HEK293 (cell line): ENCODE measurements at regions not wholly inside any gene's neighbourhood (a gene's known extent, or its start where the extent isn't known, plus 50 kb on each side); places are given as distances from the start of the nearest gene placed in this dataset.

ENCODE experiments used
- CTCF ChIA-PET: fragments of 350-600 bp; formaldehyde crosslinking; extraction: SDS; loops from one replicate; lab custom pipeline; 2021; ENCODE audit warnings: antibody characterized with exemption; lab: Yijun Ruan, JAX
- POLR2A ChIA-PET: fragments of 300-600 bp; formaldehyde crosslinking; extraction: SDS; loops from one replicate; lab custom pipeline; 2020; ENCODE audit warnings: antibody characterized with exemption, inconsistent platforms; lab: Yijun Ruan, JAX
- H3K27ac ChIP-seq: fragments of 200-500 bp; sonication (Bioruptor generic); 2 replicates; pipeline ENCODE4 v1.5.1; 2014; ENCODE audit warnings: low read depth, low read length, control low read depth, inconsistent platforms; ENCODE audit errors: extremely low read depth
- H3K36me3 ChIP-seq, 2 experiments: fragments of 200-500 bp in 1 of 2; sonication (Bioruptor generic) in 1 of 2; 1 replicate in 1 of 2; 2 replicates in 1 of 2; pipeline ENCODE4 v1.5.1; 2014 to 2017; ENCODE audit warnings: inconsistent platforms in 2 of 2, low read length in 2 of 2; ENCODE audit not compliant: control insufficient read depth in 2 of 2, insufficient read depth in 1 of 2
- H3K4me1 ChIP-seq: fragments of 200-500 bp; sonication (Bioruptor generic); 2 replicates; pipeline ENCODE4 v1.5.1; 2014; ENCODE audit warnings: mild to moderate bottlenecking, low read length, inconsistent platforms; ENCODE audit not compliant: control insufficient read depth, insufficient read depth
- H3K4me3 ChIP-seq: 2 replicates; pipeline ENCODE4 v1.5.1; 2011; ENCODE audit warnings: low read depth, mild to moderate bottlenecking, control low read depth, low read length, moderate library complexity
- H3K9me3 ChIP-seq: fragments of 200-500 bp; sonication (Bioruptor generic); 2 replicates; pipeline ENCODE4 v1.5.1; 2014; ENCODE audit warnings: low read depth, low read length, inconsistent platforms; ENCODE audit not compliant: control insufficient read depth, insufficient read depth
- MEIS1 ChIP-seq: sonication (generic); formaldehyde crosslinking; IDR thresholded peaks from 2 replicates; pipeline ENCODE4 v1.8.1; 2022; ENCODE audit warnings: missing genetic modification reagents, mild to moderate bottlenecking, borderline replicate concordance
- SETDB1 ChIP-seq: IDR thresholded peaks from one replicate; pipeline ENCODE4 v1.6.1; 2017; ENCODE audit warnings: mild to moderate bottlenecking, low read length, moderate library complexity, mixed read lengths; ENCODE audit not compliant: insufficient read length
- TRIM28 ChIP-seq: IDR thresholded peaks from 2 replicates; pipeline ENCODE4 v1.6.1; 2011; ENCODE audit warnings: low read length, control low read depth, borderline replicate concordance
- ZBTB20 ChIP-seq: fragments of 450-650 bp; formaldehyde crosslinking; IDR thresholded peaks from 2 replicates; pipeline ENCODE4 v1.5.1; 2016; ENCODE audit warnings: missing biosample characterization, missing genetic modification characterization
- ZBTB21 ChIP-seq: fragments of 450-650 bp; formaldehyde crosslinking; IDR thresholded peaks from 2 replicates; pipeline ENCODE4 v1.5.1; 2017; ENCODE audit warnings: missing biosample characterization, missing genetic modification characterization
- ZBTB7A ChIP-seq: fragments of 450-650 bp; formaldehyde crosslinking; IDR thresholded peaks from 2 replicates; pipeline ENCODE4 v1.5.1; 2016; ENCODE audit warnings: low read depth, missing biosample characterization, missing genetic modification characterization
- ZNF426 ChIP-seq: fragments of 450-650 bp; formaldehyde crosslinking; IDR thresholded peaks from 2 replicates; pipeline ENCODE4 v1.5.1; 2017; ENCODE audit warnings: missing biosample characterization, missing genetic modification characterization, mild to moderate bottlenecking, inconsistent platforms, moderate library complexity
- ZNF707 ChIP-seq: fragments of 450-650 bp; formaldehyde crosslinking; IDR thresholded peaks from 2 replicates; pipeline ENCODE4 v1.5.1; 2016; ENCODE audit warnings: missing biosample characterization, missing genetic modification characterization
- ZNF830 ChIP-seq: fragments of 450-650 bp; IDR thresholded peaks from 2 replicates; pipeline ENCODE4 v1.5.0; 2018; ENCODE audit warnings: missing biosample characterization, missing genetic modification characterization, low read depth, mild to moderate bottlenecking, moderate library complexity
- TF ChIP-seq, protein P1 (sequence below): fragments of 450-650 bp; formaldehyde crosslinking; IDR thresholded peaks from 2 replicates; pipeline ENCODE4 v1.5.1; 2016; ENCODE audit warnings: missing biosample characterization, missing genetic modification characterization
- TF ChIP-seq, protein P2 (sequence below): fragments of 450-650 bp; formaldehyde crosslinking; IDR thresholded peaks from 2 replicates; pipeline ENCODE4 v1.5.1; 2016; ENCODE audit warnings: missing biosample characterization, missing genetic modification characterization
- TF ChIP-seq, protein P3 (sequence below): fragments of 450-650 bp; formaldehyde crosslinking; IDR thresholded peaks from 2 replicates; pipeline ENCODE4 v1.5.1; 2016; ENCODE audit warnings: missing biosample characterization, missing genetic modification characterization
- TF ChIP-seq, protein P4 (sequence below): fragments of 450-650 bp; formaldehyde crosslinking; IDR thresholded peaks from 2 replicates; pipeline ENCODE4 v1.5.1; 2016; ENCODE audit warnings: missing biosample characterization, missing genetic modification characterization, borderline replicate concordance
- TF ChIP-seq, protein P5 (sequence below): fragments of 450-650 bp; formaldehyde crosslinking; IDR thresholded peaks from 2 replicates; pipeline ENCODE4 v1.5.1; 2016; ENCODE audit warnings: missing biosample characterization, missing genetic modification characterization

DNA sequence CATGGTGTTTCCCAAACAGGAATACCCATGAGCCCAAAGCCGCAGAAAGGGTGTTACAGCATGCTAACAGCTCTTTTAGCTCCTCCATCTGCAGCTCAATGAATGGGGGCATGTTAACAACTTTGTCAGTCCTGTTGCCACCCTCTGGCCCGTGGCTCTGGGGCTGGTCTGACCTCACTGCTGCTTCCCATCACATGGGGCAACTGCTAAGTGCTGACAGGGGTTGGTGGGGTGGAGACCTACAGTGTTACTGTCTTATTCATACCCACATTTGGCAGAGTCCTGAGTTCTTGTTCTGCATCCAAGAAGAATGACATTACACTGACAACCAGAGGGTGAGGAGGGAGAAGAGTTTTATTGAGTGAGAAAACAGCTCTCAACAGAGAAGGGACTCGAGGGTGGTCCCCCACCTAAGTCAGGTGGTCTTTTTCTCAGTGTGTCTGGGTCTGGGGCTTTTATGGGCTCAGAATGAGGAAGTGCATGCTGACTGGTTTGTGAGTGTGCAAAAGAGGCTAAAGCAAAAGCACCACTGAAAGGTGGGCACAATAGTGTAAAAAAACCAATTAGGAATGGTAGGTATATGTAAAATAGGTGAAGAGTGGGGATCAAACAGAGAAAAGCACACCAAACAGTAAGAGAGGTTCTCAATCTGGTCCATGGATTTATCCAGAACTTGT lies 1952.0 kb upstream of the PCDH20 start:
- no peak for TF ChIP-seq ZNF707 (tag by site-specific recombination)
- no peak for TF ChIP-seq ZNF830
- TF ChIP-seq, protein P1, sequence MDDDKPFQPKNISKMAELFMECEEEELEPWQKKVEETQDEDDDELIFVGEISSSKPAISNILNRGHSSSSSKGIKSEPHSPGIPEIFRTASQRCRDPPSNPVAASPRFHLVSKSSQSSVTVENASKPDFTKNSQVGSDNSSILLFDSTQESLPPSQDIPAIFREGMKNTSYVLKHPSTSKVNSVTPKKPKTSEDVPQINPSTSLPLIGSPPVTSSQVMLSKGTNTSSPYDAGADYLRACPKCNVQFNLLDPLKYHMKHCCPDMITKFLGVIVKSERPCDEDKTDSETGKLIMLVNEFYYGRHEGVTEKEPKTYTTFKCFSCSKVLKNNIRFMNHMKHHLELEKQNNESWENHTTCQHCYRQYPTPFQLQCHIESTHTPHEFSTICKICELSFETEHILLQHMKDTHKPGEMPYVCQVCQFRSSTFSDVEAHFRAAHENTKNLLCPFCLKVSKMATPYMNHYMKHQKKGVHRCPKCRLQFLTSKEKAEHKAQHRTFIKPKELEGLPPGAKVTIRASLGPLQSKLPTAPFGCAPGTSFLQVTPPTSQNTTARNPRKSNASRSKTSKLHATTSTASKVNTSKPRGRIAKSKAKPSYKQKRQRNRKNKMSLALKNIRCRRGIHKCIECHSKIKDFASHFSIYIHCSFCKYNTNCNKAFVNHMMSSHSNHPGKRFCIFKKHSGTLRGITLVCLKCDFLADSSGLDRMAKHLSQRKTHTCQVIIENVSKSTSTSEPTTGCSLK (tag by site-specific recombination): no peak
- TF ChIP-seq, protein P2, sequence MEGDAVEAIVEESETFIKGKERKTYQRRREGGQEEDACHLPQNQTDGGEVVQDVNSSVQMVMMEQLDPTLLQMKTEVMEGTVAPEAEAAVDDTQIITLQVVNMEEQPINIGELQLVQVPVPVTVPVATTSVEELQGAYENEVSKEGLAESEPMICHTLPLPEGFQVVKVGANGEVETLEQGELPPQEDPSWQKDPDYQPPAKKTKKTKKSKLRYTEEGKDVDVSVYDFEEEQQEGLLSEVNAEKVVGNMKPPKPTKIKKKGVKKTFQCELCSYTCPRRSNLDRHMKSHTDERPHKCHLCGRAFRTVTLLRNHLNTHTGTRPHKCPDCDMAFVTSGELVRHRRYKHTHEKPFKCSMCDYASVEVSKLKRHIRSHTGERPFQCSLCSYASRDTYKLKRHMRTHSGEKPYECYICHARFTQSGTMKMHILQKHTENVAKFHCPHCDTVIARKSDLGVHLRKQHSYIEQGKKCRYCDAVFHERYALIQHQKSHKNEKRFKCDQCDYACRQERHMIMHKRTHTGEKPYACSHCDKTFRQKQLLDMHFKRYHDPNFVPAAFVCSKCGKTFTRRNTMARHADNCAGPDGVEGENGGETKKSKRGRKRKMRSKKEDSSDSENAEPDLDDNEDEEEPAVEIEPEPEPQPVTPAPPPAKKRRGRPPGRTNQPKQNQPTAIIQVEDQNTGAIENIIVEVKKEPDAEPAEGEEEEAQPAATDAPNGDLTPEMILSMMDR: no peak
- TF ChIP-seq, protein P3, sequence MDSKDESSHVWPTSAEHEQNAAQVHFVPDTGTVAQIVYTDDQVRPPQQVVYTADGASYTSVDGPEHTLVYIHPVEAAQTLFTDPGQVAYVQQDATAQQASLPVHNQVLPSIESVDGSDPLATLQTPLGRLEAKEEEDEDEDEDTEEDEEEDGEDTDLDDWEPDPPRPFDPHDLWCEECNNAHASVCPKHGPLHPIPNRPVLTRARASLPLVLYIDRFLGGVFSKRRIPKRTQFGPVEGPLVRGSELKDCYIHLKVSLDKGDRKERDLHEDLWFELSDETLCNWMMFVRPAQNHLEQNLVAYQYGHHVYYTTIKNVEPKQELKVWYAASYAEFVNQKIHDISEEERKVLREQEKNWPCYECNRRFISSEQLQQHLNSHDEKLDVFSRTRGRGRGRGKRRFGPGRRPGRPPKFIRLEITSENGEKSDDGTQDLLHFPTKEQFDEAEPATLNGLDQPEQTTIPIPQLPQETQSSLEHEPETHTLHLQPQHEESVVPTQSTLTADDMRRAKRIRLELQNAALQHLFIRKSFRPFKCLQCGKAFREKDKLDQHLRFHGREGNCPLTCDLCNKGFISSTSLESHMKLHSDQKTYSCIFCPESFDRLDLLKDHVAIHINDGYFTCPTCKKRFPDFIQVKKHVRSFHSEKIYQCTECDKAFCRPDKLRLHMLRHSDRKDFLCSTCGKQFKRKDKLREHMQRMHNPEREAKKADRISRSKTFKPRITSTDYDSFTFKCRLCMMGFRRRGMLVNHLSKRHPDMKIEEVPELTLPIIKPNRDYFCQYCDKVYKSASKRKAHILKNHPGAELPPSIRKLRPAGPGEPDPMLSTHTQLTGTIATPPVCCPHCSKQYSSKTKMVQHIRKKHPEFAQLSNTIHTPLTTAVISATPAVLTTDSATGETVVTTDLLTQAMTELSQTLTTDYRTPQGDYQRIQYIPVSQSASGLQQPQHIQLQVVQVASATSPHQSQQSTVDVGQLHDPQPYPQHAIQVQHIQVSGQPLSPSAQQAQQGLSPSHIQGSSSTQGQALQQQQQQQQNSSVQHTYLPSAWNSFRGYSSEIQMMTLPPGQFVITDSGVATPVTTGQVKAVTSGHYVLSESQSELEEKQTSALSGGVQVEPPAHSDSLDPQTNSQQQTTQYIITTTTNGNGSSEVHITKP (tag by site-specific recombination): no peak
- TF ChIP-seq MEIS1 (CRISPR knock-in tag): no peak
- peak; percentile 74 for TF ChIP-seq SETDB1
- TF ChIP-seq, protein P4, sequence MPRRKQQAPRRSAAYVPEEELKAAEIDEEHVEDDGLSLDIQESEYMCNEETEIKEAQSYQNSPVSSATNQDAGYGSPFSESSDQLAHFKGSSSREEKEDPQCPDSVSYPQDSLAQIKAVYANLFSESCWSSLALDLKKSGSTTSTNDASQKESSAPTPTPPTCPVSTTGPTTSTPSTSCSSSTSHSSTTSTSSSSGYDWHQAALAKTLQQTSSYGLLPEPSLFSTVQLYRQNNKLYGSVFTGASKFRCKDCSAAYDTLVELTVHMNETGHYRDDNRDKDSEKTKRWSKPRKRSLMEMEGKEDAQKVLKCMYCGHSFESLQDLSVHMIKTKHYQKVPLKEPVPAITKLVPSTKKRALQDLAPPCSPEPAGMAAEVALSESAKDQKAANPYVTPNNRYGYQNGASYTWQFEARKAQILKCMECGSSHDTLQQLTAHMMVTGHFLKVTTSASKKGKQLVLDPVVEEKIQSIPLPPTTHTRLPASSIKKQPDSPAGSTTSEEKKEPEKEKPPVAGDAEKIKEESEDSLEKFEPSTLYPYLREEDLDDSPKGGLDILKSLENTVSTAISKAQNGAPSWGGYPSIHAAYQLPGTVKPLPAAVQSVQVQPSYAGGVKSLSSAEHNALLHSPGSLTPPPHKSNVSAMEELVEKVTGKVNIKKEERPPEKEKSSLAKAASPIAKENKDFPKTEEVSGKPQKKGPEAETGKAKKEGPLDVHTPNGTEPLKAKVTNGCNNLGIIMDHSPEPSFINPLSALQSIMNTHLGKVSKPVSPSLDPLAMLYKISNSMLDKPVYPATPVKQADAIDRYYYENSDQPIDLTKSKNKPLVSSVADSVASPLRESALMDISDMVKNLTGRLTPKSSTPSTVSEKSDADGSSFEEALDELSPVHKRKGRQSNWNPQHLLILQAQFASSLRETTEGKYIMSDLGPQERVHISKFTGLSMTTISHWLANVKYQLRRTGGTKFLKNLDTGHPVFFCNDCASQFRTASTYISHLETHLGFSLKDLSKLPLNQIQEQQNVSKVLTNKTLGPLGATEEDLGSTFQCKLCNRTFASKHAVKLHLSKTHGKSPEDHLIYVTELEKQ (tag by site-specific recombination): no peak
- no peak for TF ChIP-seq ZBTB7A (tag by site-specific recombination)
- no peak for TF ChIP-seq ZBTB21 (tag by site-specific recombination)
- TF ChIP-seq ZNF426 (tag by site-specific recombination): no peak
- TF ChIP-seq ZBTB20 (tag by site-specific recombination): no peak
- peak; percentile 57; the same call in 1 of the 2 replicates for TF ChIP-seq TRIM28
- TF ChIP-seq, protein P5, sequence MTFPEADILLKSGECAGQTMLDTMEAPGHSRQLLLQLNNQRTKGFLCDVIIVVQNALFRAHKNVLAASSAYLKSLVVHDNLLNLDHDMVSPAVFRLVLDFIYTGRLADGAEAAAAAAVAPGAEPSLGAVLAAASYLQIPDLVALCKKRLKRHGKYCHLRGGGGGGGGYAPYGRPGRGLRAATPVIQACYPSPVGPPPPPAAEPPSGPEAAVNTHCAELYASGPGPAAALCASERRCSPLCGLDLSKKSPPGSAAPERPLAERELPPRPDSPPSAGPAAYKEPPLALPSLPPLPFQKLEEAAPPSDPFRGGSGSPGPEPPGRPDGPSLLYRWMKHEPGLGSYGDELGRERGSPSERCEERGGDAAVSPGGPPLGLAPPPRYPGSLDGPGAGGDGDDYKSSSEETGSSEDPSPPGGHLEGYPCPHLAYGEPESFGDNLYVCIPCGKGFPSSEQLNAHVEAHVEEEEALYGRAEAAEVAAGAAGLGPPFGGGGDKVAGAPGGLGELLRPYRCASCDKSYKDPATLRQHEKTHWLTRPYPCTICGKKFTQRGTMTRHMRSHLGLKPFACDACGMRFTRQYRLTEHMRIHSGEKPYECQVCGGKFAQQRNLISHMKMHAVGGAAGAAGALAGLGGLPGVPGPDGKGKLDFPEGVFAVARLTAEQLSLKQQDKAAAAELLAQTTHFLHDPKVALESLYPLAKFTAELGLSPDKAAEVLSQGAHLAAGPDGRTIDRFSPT (tag by site-specific recombination): no peak
- H3K27ac ChIP-seq: no peak overlapping the region
- H3K36me3 ChIP-seq: no peaks in the 10 kb centered on the region
- H3K4me1 ChIP-seq: no peaks in the 10 kb centered on the region
- CTCF ChIA-PET: interaction anchor here (0.5 kb wide), 1 partner anchor 259 kb away, joined by 3 read pairs; no protein-coding TSS in a partner anchor
- H3K4me3 ChIP-seq: no peak overlapping the region
- H3K9me3 ChIP-seq: no peaks in the 10 kb centered on the region
- POLR2A ChIA-PET: no interaction called here
